NCI-H446 treated with DMSO at 0.1 percent for 48 hours (cell line): ENCODE measurements at regions not wholly inside any gene's neighbourhood (a gene's known extent, or its start where the extent isn't known, plus 50 kb on each side); places are given as distances from the start of the nearest gene placed in this dataset.
"Not testable (repeated sequence)": the region's sequence is repeated elsewhere in the genome, so short reads cannot be mapped to it uniquely, and the experiment has no call there.

Experiments
- DNase-seq: peaks from one replicate; lab custom pipeline; 2025; lab: John Stamatoyannopoulos, UW

GRCh38 chr3:162398554-162398953, 901.9 kb downstream of the OTOL1 start:
- no peak for DNase-seq

GRCh38 chr3:162400697-162401096, 904.1 kb downstream of the OTOL1 start:
- no peak for DNase-seq

DNA sequence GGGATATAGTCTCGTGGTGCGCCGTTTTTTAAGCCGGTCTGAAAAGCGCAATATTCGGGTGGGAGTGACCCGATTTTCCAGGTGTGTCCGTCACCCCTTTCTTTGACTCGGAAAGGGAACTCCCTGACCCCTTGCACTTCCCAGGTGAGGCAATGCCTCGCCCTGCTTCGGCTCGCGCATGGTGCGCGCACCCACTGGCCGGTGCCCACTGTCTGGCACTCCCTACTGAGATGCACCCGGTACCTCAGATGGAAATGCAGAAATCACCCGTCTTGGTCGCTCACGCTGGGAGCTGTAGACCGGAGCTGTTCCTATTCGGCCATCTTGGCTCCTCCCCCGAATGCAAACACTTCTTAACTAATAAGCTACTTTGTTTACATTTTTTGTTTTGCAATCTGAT, 914.9 kb downstream of the OTOL1 start:
- not testable (repeated sequence) for DNase-seq

DNA sequence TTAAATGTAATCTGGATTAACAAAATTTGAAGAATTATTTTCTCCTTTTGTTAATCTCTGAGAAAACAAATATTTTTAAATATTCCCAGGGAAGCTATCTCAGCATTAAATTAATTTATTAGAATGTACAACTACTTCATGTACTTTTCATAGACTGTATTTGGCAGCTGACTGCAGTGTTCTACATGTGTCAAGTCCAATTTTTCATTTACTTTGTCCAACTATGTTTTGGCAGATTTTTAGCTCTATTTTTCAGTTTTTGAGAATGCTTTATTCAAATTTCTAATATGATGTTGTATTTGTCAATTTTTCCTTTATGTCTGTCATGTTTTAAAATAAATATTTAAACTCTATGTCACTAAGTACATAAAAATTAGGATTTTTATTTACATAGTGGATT, 925.1 kb downstream of the OTOL1 start:
- no peak for DNase-seq

DNA sequence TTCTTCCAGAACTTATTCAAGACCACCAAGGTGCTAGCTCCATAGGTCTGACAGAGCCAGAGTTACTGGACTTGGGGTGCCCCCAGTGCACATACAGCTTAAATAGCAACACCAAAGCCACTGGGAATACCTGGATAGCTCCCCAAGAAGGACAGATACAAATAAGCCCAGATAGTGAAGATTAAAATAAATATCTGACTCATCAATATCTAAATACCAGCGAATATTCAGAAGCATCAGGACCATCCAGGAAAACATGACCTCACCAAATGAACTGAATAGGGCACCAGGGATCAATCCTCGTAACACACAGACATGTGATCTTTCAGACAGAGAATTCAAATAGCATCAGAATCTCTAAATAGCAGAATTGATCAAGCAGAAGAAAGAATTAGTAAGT, 931.6 kb downstream of the OTOL1 start:
- no peak for DNase-seq

DNA sequence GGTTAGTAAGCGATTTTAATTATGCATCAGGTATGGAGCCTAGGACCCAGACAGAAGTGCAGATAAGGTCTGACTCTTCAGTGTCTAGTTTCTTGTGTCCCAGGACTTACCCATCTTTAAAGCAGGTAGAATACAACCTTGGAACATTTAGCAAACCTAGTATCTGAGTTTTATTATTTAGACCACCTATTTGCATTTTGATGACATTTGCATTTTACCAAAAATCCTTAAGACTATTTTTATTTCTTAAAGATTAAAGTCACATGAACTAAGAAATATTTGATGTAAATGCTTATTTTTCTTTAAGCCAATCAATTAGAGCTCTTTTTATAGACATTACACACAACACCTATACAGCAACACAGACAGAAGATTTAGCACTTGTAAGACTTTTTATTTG, 939.1 kb downstream of the OTOL1 start:
- no peak for DNase-seq

- no peak for DNase-seq
Measured at GRCh38 chr3:162436826-162437225, 940.2 kb downstream of the OTOL1 start.

GRCh38 chr3:162437480-162437879, 940.9 kb downstream of the OTOL1 start:
- no peak for DNase-seq

GRCh38 chr3:162441716-162442115, 945.1 kb downstream of the OTOL1 start:
- no peak for DNase-seq

DNA sequence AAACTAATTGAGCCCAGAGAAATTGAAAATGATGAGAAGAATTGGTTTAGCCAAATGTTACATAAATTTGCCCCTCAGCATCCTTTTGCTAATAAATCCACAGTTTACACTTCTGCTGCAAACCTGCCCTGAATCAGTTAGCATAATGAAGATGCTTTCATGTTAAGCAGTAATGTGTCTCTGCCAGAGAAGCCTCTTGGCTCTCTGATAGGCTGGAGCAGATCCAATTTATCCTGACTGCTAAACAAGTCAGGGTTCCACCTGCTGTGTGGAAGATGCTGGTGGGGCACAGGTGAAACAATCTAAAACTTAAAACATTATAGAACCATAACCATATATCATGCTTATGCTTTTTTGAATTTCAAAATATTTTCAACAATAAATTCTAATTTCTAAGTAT, 946.8 kb downstream of the OTOL1 start:
- no peak for DNase-seq

- DNase-seq: no peak
Measured at GRCh38 chr3:162468791-162469190, 972.2 kb downstream of the OTOL1 start.

DNA sequence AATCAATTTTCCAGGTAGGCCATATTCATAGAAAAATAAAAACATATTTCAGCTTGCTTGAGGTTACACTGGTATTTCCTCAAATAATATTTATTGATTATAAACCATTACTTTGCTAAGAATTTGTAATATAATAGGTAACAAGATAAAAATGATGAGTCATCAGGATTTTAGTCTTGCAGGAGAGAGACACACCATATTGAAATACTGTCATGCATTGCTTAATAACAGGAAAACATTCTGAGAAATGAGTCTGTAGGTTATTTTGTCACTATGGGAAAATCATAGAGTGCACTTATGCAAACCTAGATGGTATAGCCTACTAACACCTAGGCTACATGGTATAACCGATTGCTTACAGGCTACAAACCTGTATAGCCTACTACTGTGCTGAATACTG, 990.5 kb downstream of the OTOL1 start:
- no peak for DNase-seq

GRCh38 chr3:162489853-162490252, 993.2 kb downstream of the OTOL1 start:
- no peak for DNase-seq

DNA sequence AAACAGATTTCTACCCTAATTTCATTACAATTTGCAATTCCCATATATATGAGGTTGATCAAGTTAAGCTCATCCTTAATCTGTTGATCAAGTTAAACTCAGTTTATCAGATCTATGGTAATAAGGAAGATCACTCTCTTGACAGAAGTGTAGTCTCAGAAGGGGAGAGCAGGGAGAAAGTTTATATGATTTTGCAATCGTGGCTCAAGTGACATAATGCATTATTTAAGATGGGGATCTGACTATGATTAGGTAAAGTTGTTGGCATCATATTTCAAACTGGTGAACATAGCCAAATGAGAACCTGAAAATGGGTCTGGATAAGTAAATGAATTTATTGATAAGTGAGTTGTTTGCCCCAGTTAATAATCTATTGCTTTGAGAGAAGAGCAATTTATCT, 995.3 kb downstream of the OTOL1 start:
- no peak for DNase-seq

DNA sequence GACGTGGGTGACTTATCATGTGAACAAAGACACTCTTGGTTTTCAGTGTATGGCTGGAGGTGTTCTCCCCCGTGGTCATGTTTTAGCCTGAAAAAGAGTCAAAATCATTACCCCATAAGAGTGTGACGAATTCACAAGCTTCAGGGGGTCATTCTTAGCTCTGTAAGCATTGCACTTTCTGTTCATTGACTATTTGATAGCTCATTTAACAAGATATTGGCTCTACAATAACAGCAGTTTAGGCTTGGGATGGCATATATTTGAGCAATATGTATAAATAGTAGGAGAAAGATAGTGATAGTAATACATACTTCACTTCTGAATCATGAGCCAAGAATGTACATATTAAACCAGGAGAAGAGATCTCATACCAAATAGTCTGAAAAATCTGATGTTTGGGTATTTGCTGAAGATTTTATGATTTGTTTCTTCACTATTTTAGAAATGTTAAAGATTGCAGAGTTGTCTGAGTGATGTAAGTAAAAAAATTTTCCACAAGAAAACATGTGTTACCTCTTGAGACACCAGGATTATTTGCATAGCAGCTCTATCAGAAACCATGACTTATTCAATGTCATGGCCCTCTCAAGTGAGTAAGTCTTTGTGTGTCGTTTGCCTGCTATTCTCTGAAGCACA, 996.0 kb downstream of the OTOL1 start:
- DNase-seq: no peak

DNA sequence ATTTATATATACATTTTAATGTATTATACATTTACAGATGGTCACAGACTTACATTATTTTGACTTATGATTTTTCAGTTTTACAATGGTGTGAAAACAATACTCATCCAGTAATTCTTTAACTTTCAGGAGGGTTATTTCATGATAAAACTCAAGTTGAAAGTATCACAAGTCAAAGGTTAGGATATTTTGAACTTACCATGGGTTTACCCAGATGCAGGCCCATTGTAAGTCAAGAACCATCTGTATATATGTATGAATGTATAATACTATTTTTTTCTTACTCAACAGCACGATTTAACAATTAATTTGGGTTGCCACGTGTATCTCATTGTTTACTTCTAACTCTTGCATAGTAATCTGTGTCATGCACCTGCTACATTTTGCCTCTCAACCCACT, 1002.0 kb downstream of the OTOL1 start:
- no peak for DNase-seq

DNA sequence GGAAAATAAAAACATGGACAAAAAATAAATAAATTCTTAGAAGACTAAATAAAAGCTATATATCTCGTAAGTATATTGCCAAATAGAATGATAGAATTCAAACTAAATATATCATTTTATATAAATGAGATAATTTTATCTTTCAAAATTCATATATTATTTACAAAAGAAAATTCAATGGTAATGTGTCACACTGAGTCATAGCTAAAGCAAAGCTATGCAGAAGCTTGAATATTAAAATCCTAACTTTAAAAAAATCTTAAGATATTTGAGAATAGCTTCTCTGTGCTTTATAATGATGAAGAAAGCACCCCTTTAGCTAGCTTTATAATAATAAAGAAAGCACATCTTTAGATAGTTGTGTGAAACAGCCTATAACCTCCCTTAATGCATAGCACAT, 1010.8 kb downstream of the OTOL1 start:
- DNase-seq: no peak

DNA sequence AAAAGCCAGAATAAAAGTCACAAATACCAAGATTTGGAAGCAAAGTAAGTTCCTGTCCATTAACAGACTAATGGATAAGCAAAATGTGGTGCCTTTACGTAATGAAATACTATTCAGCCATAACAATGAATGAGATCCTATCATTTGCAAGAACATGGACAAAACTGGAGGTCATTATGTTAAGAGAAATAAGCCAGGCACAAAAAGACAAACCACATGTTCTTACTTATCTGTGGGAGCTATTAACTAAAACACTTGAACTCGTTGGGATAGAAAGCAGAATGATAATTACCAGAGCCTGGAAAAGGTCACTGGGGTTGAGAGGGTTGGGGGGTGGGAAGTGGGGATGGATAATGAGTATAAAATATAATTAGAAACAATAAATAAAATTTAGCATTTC, 1015.9 kb downstream of the OTOL1 start:
- no peak for DNase-seq

DNA sequence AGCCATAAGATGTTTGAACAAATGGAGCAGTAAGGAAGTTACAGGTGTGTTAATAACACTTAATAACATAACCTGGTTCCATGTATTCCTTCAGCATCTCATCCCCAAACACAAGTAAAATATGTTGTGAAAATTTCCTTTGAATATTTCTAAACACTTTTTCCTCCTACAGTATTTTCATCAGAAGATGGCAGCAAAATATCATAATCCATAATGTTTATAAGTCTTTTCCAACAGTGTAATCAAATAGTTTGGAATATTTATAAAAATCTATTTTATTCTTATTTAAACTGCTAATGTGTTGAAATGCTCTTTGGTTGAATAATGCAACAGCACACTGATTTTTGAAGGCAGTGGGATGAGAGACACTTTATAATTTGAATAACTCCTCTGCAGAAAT, 1020.5 kb downstream of the OTOL1 start:
- DNase-seq: no peak

DNA sequence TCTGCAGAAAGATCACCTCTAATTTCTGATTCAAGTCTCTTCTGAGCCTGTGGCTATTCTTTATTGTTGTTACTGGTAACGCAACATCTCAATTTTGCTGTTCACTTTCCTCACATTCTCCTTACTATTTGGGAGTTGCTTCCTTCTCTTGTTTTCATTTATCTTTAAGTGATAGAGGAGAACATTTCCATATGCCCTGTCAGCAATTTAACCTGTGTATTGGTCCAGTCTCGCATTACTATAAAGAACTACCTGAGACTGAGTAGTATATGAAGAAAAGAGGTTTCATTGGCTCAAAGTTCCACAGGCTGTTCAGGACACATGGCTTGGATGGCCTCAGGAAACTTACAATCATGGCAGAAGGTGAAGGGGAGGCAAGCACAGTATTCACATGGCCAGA, 1025.1 kb downstream of the OTOL1 start:
- no peak for DNase-seq

DNA sequence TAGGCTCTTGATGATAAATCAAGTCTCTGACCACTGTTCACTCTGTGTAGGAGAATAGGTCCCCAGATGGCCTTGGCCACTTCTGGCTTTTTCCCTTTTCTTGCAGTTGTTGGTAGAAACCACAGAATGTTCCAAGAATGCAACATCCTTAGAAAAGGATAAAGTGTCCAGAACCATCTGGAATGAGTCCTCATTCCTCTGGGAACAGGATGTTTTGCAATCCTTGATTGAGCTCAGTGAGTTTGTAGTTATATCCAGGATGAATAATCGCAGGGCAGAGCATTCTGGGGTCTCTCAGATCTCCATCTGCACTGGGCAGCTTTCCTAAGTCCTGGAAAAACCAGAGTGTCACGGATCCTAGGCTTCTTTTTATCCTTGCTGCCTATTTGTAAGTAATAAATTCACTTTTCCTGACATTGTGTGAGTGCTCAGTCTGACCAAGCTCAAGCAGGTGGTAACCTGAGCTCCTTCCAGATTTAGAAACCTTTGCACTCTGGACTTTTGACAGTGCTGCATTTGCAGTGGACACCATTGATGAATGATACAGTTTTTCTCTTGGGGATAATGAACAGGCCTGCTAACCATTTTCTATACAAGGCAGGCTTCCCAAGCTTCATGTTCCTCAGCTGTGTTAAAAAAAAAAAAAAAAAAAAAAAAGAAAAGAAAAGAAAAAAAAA, 1028.6 kb downstream of the OTOL1 start:
- DNase-seq: no peak

- DNase-seq: no peak
Measured at GRCh38 chr3:162525771-162526170, 1029.2 kb downstream of the OTOL1 start.

DNA sequence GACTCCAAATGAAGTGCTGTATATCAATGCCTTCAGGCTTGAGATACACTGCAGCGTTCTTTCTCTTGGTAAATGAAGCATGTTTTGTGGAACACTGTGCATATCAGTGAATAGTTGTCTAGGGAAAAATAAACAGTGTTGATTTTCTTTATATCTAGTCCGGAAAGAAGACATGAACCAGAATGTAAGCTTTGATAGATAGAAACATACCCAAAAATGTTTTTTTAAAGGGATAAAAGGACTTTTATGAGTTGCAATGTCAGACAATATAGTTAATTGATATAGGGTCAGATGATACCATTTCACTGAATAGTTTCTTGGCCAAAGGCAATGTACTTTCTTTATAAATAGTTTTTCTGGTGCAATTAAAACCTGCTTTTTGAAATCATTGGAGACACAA, 1037.8 kb downstream of the OTOL1 start:
- no peak for DNase-seq

DNA sequence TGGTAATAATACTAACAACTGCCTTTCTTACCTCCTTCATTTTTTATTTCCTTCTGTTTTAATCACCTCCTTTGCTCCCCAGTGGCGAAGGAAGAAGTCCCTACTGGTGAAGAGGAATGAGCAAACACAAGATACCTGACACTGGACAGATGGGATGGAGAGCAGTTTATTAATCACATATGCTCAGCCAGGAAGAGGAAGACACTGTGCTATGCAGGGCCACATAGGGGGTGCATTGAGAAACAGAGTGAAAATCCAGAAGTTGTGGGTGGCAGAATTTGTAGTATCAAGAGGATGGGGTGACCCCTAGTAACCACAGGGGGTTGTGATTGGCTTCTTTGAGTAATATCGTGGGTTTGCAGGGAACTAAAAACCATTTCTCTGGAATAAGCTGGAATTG, 1041.9 kb downstream of the OTOL1 start:
- no peak for DNase-seq
